SK-N-DZ (cell line): ENCODE measurements at regions not wholly inside any gene's neighbourhood (a gene's known extent, or its start where the extent isn't known, plus 50 kb on each side); places are given as distances from the start of the nearest gene placed in this dataset.
"Not testable (repeated sequence)": the region's sequence is repeated elsewhere in the genome, so short reads cannot be mapped to it uniquely, and the experiment has no call there.

Source experiments
- DNase-seq: peaks from one replicate; pipeline ENCODE4 v3.0.0-alpha.2; 2015; ENCODE audit warnings: low spot score

DNA sequence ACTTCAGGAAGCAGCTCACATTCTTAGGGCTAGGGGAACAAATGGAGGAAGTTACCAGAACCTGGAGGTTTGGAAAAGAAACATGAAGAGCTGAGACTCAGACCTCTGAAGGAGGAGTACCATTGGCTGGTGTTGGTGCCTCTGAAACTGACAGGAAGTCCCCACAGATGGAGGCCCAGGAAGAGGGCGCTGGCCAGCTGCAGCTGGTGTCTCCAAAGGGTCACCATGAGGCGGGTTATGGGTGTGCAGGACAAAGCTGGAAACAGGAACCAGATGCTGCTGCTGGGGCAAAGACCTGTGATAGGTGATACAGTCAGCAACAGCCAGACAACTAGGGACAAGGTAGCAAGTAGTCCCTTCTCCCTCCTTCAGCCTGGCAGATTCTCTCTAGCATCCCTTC, 136.5 kb upstream of the SERPINE2 start:
- DNase-seq: no peak

DNA sequence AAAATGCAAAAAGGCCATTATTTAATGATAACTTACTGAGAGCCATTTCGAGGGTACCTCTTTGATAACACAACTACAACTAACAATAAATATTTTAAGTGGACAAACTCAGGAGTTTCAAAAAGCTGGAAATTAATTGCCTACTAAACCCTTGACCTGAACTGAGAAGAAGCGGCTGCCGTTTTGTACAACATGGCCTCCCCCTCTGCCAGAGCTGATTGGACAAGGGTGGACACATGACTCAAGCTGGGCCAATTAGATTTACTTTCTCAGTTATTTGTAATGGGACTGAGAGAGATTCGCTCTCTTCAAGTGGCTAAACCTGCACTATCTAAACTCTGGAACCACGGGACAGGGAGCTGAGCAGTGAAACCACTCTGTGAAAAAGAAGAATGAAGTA, 135.9 kb upstream of the SERPINE2 start:
- peak; percentile 20 for DNase-seq

DNA sequence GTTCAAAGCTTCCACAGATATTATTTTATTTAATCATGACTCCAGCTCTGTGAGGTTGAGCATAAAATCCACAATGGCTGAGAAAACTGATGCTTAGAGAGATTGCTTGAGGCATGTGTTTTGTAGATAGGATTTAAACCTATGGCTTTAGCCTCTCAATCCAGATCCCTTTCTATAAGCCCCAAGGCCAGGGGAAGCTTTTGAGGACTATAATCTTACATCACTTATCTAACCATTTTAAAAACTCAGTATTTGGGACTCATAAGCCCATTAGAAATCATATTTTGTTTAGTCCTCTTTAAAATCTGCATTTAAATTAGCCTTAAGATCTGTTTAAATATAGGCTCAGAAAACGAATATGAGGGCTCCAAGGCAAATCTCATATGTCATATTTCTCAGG, 135.4 kb upstream of the SERPINE2 start:
- DNase-seq: no peak

DNA sequence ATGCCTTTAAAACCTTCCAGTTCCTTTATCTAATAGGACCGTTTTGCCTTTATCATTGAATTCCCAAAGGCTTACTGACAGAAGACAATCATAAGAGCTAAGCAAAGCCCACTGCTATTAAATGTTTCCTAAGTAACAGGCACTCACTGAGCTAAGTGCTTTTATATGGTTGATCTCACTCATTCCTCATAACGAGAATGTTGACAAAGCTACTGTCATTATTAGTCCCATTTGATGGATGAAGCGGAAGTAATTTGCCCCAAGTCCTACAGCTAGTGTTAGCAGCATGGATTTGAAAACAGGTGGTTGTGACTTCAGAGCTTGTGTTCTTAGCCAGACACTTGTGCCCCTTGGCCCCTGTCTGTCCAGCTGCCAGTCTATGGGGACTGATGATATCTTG, 134.8 kb upstream of the SERPINE2 start:
- no peak for DNase-seq

DNA sequence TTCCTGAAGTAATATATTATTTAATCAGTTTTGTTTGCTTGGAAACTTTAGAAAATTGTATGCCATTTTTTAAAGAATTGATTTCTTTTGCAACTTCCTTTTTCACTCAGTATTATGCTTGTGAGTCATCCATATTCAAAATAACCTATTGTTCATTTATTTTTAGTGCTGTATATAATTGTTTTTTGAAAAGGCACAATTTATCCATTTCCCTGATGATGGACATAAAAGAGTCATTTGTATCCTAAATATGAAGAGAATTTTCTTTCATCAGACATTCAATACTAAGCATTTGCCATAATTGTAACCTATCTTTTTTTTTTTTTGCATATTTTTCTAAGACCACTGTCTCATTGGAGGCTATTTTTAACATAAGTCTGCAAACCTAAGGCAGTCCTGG, 134.1 kb upstream of the SERPINE2 start:
- DNase-seq: no peak

DNA sequence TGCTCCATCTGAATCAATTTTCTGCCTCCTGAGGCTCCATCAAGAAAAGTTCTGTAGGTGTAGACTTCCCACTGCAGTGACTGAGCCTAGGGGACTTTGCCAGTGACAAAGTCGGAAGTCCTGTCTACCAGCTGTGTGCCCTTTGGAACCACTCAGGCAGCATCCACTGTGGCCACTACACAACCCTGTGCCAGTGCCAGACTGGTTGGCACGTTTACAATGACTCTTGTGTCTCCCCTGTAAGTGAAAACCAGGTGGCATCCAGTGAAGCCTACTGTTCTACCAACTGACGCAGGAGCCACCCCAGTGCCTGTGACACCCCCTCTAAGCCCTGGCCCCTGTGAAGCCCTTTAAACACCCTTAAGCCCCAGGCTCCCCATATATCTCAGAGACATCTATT, 132.1 kb upstream of the SERPINE2 start:
- no peak for DNase-seq

DNA sequence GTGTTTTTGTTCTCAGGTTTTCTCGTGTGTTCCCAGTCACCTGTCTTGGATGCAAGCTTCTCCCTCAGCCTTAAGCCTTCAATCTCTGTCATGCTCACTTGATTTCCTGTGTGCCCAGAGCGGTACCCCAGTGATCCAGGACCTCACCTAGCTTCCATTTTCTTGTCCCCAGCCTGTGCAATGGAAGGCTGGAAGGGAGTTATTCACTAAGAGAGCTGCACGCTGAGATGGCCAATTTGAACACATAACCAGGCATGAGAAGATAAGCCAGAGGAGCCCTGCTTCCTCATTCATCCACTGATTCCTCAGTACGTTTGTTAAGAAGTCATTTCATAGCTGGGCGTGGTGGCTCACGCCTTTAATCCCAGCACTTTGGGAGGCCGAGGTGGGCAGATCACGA, 130.8 kb upstream of the SERPINE2 start:
- no peak for DNase-seq

DNA sequence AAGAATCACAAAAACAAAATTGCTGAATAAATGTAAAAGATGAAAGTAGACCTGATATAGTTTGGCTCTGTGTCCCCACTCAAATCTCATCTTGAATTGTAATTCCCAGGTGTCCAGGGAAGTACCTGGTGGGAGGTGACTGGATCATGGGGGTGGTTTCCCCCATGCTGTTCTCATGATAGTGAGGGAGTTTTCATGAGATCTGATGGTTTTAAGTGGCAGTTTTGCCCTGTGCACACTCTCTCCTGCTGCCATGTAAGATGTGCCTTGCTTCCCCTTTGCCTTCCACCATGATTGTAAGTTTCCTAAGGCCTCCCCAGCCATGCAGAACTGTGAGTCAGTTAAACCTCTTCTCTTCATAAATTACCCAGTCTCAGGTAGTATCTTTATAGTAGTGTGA, 128.7 kb upstream of the SERPINE2 start:
- DNase-seq: not testable (repeated sequence)

DNA sequence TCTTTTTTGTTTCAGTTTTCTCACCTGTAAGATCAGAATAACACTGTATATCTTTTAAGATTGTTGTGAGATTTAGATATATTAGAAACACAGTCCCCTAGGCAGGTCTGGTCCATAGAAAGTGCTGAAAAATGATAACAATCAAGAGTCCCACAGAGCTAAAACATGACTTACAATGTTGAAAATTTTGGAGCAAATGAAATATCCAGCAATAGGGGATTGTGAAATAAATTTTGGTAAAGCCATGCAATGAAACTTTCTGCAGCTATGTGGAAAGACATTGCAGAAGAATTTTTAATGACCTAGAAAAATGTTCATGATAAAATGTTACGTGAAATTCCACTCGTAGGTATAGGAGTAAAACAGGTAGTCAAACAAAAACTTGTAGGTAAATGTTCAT, 127.6 kb upstream of the SERPINE2 start:
- no peak for DNase-seq

DNA sequence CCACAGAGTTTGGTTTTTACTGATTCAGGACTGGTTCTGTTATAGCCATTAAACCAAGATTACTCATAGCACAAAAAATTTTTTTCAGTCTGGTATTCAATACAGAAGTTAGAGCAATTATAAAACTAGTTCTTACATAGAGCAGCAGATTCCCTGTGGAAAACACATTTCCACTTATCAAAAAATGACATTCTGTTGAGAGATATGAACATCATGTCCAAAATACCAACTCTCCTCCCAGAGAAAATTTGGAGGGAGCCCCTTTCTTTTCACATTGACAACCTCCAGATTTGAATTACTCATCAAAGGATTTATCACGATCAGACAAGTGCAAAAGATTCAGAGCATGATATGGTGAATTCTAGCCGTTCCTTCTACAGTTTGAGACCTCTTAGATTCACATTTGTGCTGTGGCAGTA, 126.8 kb upstream of the SERPINE2 start:
- no peak for DNase-seq

DNA sequence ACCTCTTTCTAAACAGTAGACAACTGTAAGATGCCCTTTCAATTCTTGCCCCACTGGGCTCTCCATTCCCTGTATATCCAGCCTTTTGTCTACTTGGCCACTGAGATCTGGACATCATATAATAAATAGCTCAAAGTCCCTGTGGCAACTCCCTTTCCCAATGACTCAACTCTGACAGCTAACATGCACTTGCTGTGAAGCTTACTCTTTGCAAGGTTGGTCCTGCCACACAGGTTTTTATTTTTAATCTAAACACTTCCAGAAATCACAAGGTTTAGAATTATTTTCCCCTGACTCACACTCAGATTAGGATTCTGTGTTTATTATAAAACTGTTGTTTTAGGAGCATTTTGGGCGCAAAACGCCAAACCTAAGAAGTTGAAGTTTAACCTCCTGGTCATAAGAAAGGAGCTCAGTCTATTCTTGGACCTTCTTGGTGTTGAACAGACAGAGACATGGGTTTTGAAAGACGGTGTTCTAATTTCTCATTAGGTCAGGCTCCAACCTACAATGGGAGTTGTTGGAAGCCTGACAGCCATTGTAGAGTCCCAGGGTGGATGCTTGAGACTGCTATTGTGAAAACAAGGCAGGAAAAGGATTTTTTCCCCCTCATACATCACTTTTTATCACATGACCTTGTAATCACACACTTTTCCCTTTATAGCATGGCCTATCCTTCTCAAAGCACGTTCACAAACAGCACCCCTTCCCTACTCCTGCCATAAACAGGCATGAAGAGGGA, 124.7 kb upstream of the SERPINE2 start:
- DNase-seq: no peak

DNA sequence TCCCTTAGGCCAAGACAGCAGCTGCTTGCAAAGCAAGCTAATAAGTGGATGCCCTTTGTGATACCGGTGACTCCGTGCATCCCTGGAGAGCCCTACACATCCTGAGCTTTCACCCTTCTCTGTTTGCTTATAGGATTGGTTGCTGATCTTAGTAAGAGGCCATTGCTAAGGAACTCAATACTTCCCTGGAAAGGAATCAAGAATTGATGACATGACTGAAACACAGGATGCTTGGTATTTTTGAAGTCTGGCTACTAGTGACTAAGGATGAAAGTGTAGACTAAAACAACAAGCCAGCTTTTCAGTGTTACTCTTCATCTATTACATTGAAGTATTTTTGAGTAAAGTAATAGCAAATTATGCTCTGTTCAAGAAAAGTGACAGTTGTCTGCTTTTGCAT, 123.0 kb upstream of the SERPINE2 start:
- DNase-seq: no peak

DNA sequence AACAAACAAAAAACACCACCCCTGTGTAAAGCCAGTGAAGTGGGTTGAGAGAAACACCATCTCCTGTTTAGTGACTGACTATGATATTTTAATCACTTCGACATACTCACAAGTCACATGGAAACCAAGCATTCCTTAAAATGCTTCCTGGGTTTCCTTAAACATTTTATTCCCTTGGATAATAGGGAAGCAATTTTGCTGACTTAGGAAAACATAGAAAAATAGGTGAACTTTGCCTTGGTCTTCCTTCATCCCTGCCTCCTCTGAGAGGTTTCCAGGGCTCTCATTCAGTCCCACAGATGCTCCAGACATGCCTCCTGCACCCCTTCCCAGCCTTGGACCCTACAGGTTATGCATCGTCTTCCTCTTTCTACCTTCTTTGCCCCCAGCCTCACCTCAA, 122.6 kb upstream of the SERPINE2 start:
- no peak for DNase-seq

DNA sequence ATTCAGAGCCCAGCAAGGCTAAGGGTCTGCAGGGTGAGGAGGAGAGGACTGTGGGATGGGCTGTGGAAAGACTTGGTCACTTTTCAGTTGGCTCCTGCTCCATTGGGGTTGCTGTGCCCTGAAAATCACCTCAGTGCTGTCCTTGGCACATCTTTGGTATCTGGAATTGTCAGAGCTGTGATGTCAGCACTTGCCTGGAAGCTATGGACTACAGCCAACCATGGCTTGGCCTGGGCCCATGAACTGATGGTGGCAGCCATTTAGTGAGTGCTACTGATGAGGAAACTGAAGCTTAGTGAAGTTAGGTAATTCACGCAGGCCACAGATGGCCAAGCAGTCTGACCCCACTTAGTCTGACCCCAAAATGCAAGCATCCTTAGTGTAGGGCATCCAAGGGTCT, 121.8 kb upstream of the SERPINE2 start:
- DNase-seq: no peak

DNA sequence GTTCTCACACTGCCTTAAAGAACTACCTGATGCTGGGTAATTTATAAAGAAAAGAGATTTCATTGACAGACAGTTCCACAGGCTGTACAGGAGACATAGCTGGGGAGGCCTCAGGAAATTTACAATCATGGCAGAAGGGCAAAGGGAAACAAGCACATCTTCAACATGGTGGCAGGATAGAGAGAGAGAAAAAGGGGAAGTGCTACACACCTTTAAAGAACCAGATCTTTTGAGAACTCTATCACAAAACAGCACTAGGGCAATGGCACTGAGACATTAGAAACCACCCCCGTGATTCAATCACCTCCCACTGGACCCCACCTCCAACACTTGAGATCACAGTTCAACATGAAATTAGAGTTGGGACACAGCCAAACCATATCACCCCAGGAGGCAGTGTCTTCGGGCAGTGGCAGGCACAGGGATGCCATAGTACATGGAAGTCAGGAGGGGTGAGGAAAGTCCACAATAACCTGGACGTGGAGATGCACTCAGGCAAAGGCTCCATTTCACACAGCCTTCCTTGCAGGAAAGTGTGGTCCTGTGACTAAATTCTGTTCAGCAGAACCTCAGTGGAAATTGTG, 120.4 kb upstream of the SERPINE2 start:
- DNase-seq: no peak

DNA sequence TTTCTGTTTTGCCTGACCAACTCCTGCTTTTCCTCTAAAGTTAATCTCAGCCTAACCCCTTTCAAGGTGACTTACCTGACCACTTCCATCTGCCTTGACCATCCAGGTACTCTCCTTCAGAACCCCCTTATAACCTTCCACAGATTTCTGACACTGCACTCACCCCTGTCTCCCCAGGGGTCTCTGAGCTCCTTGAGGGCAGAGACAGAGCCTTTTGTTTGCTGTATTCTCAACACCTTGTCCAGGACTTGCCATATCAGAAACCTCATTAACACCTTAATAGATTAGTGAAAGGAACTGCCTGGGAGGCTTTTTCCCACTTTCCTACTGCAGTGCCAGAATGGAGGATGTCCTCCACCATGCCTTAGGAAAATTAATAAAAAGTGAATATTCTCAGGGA, 119.7 kb upstream of the SERPINE2 start:
- no peak for DNase-seq

DNA sequence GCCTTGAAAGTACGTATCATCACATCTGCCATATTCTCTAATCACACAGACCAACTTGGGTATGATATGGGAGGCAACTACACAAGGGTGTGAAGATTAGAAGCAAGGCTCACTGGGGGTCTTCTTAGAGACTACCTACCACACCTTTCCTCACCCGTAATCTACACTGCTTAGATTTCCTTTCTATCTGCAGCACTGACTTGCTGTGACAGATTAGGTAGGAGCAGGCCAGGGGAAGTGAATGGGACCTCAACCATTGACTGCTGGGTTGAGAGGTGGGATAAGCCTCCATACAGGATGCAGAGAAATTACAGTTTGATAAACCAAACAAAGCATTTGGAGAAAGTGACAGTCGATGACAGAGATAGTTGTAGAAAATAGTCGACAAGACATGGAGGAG, 119.0 kb upstream of the SERPINE2 start:
- no peak for DNase-seq

DNA sequence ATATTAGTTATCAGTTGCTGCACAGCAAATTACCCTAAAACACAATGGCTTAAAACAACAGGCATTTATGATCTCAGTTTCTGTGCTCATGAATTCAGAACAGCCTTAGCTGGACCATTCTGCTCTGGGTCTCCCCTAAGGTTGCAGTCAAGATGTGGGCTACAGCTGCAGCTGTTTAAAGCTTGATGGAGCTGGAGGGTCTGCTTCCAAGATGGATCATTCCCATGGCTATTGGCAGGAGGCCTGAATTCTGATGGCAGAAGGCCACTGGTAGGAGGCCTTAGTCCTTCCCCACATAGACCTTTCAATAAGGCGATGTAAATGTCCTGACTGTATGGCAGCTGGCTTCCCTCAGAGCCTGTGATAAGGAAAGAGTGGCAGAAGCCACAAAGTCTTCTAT, 118.6 kb upstream of the SERPINE2 start:
- DNase-seq: no peak

DNA sequence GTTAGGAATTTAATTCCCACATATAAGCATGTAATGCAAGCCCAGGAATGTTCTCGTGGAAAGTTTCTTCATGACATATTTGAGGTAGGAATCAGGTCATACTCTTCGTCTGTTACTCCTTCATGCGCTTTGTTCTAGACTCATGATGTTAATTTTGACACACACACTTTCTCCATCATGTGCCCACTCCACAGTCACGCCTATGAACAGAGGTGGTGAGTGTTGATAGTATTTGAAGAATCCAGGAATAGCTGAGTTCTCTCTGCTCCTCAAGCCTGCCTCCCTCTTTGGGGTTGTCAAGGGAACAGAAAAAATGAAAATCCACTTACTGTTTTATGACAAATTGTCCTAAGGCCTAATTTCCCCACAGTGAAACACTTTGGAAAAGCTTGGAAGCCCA, 117.3 kb upstream of the SERPINE2 start:
- DNase-seq: no peak

DNA sequence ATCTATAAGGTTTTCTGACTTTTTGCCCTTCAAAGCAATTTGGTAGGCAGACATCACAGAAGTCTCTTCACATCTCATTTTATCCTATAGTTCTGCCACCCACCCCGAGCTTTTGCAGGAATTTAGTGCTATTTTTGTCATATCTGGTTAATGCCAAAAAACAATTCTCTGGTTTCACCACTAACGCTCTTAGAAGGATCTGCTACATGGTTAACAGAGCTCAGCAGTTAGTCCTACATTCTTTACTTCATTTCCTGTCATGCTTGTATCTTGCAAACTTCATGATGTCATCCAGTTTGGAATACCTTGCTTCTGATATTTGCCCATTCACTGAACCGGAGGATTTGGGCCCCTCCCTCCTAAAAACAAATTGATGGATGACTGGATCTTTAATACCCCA, 116.8 kb upstream of the SERPINE2 start:
- DNase-seq: no peak

DNA sequence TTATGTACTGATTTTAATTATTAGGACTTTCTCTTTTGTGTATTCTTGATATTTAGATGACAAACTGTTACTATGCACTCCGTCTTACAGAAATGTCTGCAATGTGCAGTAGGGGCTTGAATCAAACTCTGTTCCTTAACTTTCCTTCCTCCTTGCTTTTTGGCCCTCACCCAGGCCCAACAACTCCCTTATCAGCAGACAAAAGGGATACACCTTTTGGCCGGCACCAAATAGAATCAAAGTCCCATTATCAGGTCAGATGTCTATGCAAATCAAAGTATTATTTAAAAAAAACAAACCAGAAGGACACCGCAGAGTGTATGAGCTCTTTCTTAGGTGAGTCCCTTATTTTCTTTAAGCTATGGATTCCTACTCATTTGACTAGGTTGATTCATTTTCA, 116.3 kb upstream of the SERPINE2 start:
- DNase-seq: no peak

DNA sequence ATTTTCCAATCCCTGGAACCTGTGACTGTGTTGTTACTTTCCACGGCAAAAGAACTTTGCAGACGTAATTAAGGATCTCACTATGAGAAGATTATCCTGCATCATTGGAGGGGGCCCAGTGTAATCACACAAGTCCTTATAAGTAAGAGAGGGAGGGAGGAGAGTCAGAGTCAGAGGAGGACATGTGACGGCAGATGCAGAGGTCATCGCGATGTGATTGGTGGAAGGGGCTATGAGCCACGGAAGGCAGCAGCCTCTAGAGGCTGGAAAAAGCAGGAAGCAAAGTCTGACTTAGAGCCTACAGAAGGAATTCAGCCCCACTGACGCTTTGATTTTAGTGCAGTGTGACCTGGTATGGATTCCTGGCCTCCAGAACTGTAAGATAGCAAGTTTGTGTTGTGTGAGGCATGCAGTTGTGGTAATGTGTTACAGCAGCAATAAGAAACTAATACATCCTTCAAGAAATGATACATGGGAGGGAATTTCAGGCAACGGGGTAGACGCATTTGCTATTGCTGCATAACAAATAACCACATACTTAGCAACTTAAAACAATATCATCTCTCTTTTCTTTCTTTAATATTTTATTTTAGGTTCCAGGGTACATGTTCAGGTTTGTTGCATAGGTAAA, 112.7 kb upstream of the SERPINE2 start:
- no peak for DNase-seq

DNA sequence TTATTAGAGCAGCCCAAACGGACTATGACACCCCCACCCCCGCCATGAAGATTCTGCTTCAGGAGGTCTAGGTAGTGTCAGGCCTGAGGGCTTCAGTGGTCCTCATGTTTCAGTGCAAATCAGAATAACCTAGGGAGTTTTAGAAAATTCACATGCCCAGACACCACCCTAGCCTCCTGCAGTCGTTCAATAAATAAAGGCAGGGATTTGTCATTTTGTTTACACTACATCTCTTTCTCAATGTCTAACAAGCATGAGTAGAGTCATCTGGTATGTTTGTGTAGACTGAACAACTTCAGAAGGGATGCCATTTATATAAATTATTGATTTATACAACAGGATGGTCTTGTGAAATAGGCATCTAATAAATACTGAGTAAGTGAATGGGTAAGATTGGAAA, 112.1 kb upstream of the SERPINE2 start:
- DNase-seq: no peak
